ENCODE measurements at regions not wholly inside any gene's neighbourhood (a gene's known extent, or its start where the extent isn't known, plus 50 kb on each side); places are given as distances from the start of the nearest gene placed in this dataset.
"Not testable (repeated sequence)": the region's sequence is repeated elsewhere in the genome, so short reads cannot be mapped to it uniquely, and the experiment has no call there.

GRCh38 chr22:22168941-22169867, 75.4 kb upstream of the VPREB1 start:
- no peak for DNase-seq (ENCODE audit: low spot score)

- DNase-seq (ENCODE audit: low spot score) = no peak
Measured at GRCh38 chr22:22168190-22168940, 76.2 kb upstream of the VPREB1 start.

- no peak for DNase-seq (ENCODE audit: low spot score)
Measured at GRCh38 chr22:22167791-22168189, 76.8 kb upstream of the VPREB1 start.

- DNase-seq (ENCODE audit: low spot score) = no peak
Measured at GRCh38 chr22:22166941-22167713, 77.5 kb upstream of the VPREB1 start.

- DNase-seq (ENCODE audit: low spot score) = no peak
Measured at GRCh38 chr22:22165936-22166710, 78.5 kb upstream of the VPREB1 start.

- no peak for DNase-seq (ENCODE audit: low spot score)
Measured at GRCh38 chr22:22164541-22165272, 79.9 kb upstream of the VPREB1 start.

GRCh38 chr22:22161924-22162851, 82.4 kb upstream of the VPREB1 start:
- no peak for DNase-seq (ENCODE audit: low spot score)

- DNase-seq (ENCODE audit: low spot score) = not testable (repeated sequence)
Measured at GRCh38 chr22:22160768-22161167, 83.8 kb upstream of the VPREB1 start.

- no peak for DNase-seq (ENCODE audit: low spot score)
Measured at GRCh38 chr22:22159384-22159783, 85.2 kb upstream of the VPREB1 start.

GRCh38 chr22:22158965-22159364, 85.6 kb upstream of the VPREB1 start:
- no peak for DNase-seq (ENCODE audit: low spot score)

GRCh38 chr22:22158207-22158816, 86.3 kb upstream of the VPREB1 start:
- no peak for DNase-seq (ENCODE audit: low spot score)

- DNase-seq (ENCODE audit: low spot score) = no peak
Measured at GRCh38 chr22:22157348-22157725, 87.2 kb upstream of the VPREB1 start.

- peak; percentile 58 for DNase-seq (ENCODE audit: low spot score)
Measured at GRCh38 chr22:22156716-22157347, 87.8 kb upstream of the VPREB1 start.

GRCh38 chr22:22156348-22156715, 88.3 kb upstream of the VPREB1 start:
- DNase-seq (ENCODE audit: low spot score) = no peak

- DNase-seq (ENCODE audit: low spot score) = no peak
Measured at GRCh38 chr22:22155607-22156006, 89.0 kb upstream of the VPREB1 start.

- DNase-seq (ENCODE audit: low spot score) = no peak
Measured at GRCh38 chr22:22155146-22155545, 89.4 kb upstream of the VPREB1 start.

GRCh38 chr22:22154040-22154439, 90.5 kb upstream of the VPREB1 start:
- no peak for DNase-seq (ENCODE audit: low spot score)

GRCh38 chr22:22151308-22151707, 93.3 kb upstream of the VPREB1 start:
- DNase-seq (ENCODE audit: low spot score) = no peak

- DNase-seq (ENCODE audit: low spot score) = no peak
Measured at GRCh38 chr22:22150457-22150856, 94.1 kb upstream of the VPREB1 start.

Measured in CD4-positive, alpha-beta T cell treated with Interleukin-6 at 100 ng/mL for 8 hours (primary cell).